ENCODE measurements at regions not wholly inside any gene's neighbourhood (a gene's known extent, or its start where the extent isn't known, plus 50 kb on each side); places are given as distances from the start of the nearest gene placed in this dataset.

- Histone ChIP-seq H3K27me3 (ENCODE audit: insufficient read depth, poor library complexity, severe bottlenecking) (no peaks in the 10 kb centered on the region), H3K27ac (replicated peaks) (no peak overlapping the region), H3K4me3 (replicated peaks; ENCODE audit: insufficient read depth, low read length) (no peak overlapping the region)
- TF ChIP-seq REST (IDR thresholded peaks at IDR 0.05; ENCODE audit: insufficient replicate concordance, low read depth) (no peak), SPI1 (IDR thresholded peaks at IDR 0.05; ENCODE audit: borderline replicate concordance, low read depth) (no peak)
- DNase-seq (ENCODE audit: low read depth in 1 of 2, low spot score in 1 of 2), result no peak
Observed at GRCh38 chr4:180669680-180670079, 1573.5 kb upstream of the TENM3 start.

DNA sequence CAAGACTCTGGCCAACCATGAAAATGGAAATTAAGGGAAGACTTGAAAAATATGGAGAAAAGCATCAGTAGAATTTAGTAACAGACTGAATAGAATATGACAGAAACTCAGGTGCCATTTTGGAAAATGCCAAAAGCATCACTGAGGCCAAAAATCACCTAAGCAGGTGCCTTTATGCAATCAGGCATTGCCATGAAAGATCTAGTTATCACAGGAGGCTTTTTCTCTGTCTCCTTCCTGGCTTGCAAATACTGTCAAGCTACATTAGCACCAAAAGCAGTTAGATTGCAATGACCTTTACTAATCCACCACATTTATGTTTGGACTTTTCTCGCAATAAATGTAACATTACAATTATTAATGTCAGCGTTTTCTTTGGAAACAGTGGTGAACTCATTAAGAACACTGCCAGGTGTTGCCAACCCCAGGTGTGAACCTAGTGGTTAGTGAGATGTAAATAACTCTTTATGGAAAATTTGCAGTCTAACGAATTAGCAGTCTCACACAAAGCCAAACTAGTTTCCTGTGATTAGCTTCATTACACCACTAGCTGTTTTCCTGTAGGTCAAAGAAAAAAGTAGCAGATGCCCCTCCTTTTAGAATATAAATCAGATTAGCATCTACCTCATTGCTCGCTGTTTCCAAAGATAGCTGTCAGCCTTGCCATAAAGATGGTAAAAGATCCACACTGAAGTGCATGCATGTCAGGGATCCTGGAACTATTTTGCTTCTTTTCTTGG, 1568.4 kb upstream of the TENM3 start:
- no peaks in the 10 kb centered on the region for H3K27me3 ChIP-seq (ENCODE audit: insufficient read depth, poor library complexity, severe bottlenecking)
- TF ChIP-seq SPI1 (IDR thresholded peaks at IDR 0.05; ENCODE audit: borderline replicate concordance, low read depth) (no peak), POLR2AphosphoS5 (IDR thresholded peaks at IDR 0.05; ENCODE audit: low read depth) (no peak), REST (IDR thresholded peaks at IDR 0.05; ENCODE audit: insufficient replicate concordance, low read depth) (no peak), GABPA (IDR thresholded peaks at IDR 0.05; ENCODE audit: low read depth) (no peak)
- TF ChIP-seq, protein P1, sequence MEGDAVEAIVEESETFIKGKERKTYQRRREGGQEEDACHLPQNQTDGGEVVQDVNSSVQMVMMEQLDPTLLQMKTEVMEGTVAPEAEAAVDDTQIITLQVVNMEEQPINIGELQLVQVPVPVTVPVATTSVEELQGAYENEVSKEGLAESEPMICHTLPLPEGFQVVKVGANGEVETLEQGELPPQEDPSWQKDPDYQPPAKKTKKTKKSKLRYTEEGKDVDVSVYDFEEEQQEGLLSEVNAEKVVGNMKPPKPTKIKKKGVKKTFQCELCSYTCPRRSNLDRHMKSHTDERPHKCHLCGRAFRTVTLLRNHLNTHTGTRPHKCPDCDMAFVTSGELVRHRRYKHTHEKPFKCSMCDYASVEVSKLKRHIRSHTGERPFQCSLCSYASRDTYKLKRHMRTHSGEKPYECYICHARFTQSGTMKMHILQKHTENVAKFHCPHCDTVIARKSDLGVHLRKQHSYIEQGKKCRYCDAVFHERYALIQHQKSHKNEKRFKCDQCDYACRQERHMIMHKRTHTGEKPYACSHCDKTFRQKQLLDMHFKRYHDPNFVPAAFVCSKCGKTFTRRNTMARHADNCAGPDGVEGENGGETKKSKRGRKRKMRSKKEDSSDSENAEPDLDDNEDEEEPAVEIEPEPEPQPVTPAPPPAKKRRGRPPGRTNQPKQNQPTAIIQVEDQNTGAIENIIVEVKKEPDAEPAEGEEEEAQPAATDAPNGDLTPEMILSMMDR (IDR thresholded peaks at IDR 0.05; ENCODE audit: insufficient read depth, low read length), result no peak
- no peak for DNase-seq (ENCODE audit: low read depth in 1 of 2, low spot score in 1 of 2)
- no peak overlapping the region for H3K27ac ChIP-seq (replicated peaks)
- H3K4me3 ChIP-seq (replicated peaks; ENCODE audit: insufficient read depth, low read length), result no peak overlapping the region

DNA sequence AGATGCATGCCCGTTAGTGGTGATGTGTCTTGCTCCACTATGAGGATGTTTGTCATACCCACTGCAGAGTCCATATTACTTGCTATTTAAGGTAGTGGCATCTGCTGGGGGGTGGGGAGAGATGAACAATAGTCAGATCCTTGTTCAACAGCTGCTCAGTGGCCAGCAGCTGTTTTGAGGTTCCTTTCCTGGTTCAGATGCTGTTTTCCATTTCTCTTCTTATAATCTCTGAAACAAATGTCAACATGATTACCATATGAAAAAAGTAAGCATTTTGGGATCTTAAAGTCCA, 1567.9 kb upstream of the TENM3 start:
- Histone ChIP-seq H3K27ac (replicated peaks) (no peak overlapping the region), H3K4me3 (replicated peaks; ENCODE audit: insufficient read depth, low read length) (no peak overlapping the region), H3K27me3 (ENCODE audit: insufficient read depth, poor library complexity, severe bottlenecking) (no peaks in the 10 kb centered on the region)
- no peak for TF ChIP-seq REST (IDR thresholded peaks at IDR 0.05; ENCODE audit: insufficient replicate concordance, low read depth)
- no peak for TF ChIP-seq SPI1 (IDR thresholded peaks at IDR 0.05; ENCODE audit: borderline replicate concordance, low read depth)
- no peak for TF ChIP-seq POLR2AphosphoS5 (IDR thresholded peaks at IDR 0.05; ENCODE audit: low read depth)
- no peak for TF ChIP-seq GABPA (IDR thresholded peaks at IDR 0.05; ENCODE audit: low read depth)
- TF ChIP-seq, protein P1 (IDR thresholded peaks at IDR 0.05; ENCODE audit: insufficient read depth, low read length), result no peak
- no peak for DNase-seq (ENCODE audit: low read depth in 1 of 2, low spot score in 1 of 2)

All from HL-60 (cell line).